Stimulated activated naive CD4-positive, alpha-beta T cell (primary cell): ENCODE measurements at regions not wholly inside any gene's neighbourhood (a gene's known extent, or its start where the extent isn't known, plus 50 kb on each side); places are given as distances from the start of the nearest gene placed in this dataset.
"Not testable (repeated sequence)": the region's sequence is repeated elsewhere in the genome, so short reads cannot be mapped to it uniquely, and the experiment has no call there.

Experiments used
- DNase-seq, 6 experiments: peaks; one replicate each; lab custom pipeline; 2025; lab: John Stamatoyannopoulos, UW

DNA sequence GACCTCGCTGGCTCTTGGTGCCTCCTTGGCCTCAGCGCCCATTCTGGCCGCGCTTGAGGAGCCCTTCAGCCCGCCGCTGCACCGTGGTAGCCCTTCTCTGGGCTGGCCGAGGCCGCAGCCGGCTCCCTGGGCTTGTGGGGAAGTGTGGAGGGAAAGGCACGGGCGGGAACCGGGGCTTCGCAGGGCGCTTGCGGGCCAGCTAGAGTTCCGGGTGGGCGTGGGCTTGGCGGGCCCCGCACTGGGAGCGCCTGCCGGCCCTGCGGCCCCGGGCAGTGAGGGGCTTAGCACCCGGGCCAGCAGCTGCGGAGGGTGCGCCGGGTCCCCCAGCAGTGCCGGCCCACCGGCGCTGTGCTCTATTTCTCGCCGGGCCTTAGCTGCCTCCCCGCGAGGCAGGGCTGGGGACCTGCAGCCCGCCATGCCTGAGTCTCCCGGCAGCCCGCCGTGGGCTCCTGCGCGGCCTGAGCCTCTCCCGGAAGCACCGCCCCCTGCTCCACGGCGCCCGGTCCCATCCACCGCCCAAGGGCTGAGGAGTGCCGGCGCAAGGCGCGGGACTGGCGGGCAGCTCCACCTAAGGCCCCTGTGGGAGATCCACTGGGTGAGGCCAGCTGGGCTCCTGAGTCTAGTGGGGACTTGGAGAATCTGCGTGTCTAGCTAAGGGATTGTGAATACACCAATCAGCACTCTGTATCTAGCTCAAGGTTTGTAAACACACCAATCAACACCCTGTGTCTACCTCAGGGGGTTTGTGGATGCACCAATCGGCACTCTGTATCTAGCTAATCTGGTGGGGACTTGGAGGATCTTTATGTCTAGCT is 141.1 kb downstream of the SLCO4C1 start:
- peak in 3 of 6 experiments; percentile 7 to 15 (median 10) for DNase-seq

DNA sequence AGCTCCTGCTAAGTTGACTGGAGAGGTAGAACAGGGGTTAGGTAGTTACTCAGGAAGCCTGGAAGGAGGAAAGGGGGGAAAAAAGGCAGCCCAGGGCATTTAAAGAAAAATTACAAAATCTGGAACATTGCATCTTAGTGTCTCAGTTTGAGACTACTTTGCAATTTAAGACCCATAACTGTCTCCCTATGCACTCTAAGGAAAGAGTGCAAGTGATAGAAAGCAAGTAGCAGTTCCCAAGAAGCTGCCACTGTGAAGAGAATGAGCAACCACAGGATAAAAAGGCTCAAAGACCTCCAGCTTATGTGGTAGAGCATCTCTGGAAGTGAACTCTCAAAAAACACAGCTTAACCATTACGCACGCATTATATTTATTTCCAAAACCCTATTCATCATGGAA is 141.8 kb downstream of the SLCO4C1 start:
- no peak for DNase-seq

DNA sequence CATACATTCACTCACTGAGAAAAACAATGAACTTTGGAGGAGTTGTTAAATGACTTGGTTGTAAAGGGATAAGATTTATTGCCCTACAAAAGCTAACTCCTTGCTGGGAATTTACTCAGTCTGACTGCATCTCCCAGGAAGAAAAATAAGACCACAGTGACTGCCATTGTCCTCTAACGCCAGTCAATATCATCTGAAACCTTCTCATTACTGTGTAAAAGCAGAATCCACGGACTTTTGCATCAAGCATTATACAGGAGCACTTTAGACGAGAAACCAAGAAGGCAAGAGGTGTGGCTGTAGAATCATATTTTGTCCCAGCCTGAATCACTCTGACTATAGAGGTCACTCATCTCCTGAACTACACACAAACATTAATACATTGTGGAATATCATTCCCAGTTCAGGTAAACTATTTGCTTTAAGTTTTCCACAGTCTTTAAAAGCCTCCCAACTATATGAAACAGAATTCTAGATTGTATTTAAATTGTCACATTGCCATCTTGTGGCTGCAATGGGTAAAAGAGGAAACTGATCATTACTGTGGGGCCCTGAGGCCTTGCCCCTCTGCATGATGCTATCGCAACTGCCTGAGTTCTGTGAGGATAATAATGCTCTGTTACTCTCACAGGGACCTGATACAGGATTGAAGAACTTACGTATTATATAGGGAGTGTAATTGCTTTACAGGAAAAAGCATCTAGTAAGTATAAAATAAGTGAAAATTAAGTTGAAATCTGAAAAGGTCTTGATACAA is 142.9 kb downstream of the SLCO4C1 start:
- peak in 1 of 6 experiments; percentile 5 for DNase-seq

DNA sequence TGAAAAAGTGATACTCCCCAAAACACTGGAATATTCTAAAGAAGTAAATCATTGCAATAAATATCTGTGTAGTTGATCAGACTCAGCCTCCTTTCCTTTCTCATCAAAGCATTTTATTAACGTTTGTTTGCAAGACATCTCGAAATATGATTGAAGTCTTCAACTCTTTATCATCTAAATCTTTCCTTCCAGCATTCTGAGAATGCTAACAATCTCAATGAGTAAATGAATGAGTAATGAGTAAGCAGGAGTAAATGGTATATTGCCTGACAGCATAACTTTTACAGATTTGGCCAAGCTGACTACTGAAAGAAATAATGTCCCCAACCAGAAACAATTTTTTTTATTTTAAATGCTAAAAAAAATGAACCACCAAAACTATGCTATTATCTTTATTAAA is 157.1 kb downstream of the SLCO4C1 start:
- no peak for DNase-seq

DNA sequence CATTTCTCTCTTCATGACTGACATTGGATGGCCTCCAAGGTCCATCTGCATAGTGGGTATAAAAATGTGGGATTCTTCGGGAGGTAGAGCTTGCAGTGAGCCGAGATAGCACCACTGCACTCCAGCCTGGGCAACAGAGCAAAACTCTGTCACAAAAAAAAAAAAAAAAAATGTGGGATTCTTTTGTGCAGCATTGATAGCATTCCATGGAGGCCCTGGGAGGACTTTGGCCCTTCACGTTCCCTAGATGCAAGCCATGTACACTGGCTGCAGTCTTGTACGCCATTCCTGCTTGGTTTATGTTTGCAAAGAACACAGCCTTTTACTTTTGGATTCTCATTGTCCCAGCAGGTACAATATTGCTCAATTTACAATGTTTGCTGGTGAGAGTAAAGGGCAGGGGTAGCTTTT is 157.8 kb downstream of the SLCO4C1 start:
- no peak for DNase-seq

DNA sequence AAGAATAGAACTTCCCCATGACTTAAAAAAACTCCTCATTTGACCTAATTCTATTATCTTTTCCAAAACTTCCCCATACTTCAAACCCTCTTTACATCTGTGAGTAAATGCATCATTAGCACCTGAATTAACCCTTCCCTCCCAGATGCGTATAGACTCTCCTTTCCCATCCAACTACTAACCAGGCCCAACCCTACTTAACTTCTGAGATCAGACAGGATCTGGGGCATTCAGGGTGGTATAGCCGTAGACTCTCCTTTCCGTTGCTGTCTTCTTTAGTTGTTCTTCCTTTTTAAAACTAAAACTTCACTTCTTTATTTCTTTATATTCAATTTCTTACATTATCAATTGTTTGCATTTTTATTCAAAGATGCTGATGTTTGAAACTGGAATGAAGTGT is 165.2 kb downstream of the SLCO4C1 start:
- DNase-seq = no peak

DNA sequence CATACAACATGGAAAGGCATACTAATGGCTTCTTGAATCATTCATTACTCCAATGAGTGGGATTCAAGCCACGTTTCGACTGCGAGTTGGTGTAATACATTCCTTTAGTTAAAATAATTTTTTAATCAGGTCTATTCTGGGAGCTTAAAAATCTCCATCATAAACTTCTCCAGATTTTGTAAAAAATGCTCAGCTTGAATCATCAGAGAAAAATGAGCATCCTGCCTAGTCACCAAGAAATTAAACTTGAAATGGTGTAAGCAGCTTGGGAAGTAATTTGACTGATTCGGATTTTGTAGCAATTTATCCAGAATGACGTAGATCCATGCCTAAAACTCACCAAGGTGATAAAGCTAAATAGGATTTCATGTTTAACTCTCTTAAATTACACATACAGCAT is 165.7 kb downstream of the SLCO4C1 start:
- no peak for DNase-seq

DNA sequence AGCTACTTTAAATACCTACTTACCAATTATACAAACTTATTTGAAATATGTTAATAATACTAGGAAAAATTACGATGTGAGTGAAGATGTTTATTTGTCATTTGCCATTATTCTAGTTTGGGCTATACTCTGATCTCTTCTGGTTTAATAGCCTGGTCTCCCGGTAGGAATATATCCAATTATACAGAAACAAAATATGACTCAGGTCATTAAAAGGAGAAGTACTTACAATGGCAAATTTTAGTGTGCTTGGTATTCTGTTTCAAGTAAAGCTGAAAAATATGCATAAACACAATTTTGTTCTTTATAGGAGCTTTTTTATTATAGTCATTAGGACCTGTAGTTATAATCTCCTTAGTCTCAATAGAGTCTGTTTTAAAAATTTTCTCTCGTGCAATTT is 176.8 kb downstream of the SLCO4C1 start:
- DNase-seq = no peak

DNA sequence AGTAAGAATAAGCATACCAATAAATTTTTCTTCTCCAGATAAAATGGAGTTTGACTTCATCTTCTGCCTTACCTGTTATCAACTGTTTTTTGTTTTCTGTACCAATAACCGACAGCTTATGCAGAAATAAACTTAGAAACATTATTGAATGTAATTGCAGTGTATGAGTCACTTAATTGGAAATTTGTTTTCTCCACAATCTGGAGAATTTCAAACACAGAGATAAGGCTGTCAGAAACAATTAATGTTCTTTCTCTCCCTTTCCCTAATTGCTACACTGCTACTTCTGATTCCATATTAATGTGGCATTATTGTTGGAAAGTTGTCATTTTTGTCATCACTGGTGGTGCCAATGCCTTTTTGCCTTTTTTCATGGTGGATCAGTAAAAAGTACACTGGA is 180.3 kb downstream of the SLCO4C1 start:
- no peak for DNase-seq

DNA sequence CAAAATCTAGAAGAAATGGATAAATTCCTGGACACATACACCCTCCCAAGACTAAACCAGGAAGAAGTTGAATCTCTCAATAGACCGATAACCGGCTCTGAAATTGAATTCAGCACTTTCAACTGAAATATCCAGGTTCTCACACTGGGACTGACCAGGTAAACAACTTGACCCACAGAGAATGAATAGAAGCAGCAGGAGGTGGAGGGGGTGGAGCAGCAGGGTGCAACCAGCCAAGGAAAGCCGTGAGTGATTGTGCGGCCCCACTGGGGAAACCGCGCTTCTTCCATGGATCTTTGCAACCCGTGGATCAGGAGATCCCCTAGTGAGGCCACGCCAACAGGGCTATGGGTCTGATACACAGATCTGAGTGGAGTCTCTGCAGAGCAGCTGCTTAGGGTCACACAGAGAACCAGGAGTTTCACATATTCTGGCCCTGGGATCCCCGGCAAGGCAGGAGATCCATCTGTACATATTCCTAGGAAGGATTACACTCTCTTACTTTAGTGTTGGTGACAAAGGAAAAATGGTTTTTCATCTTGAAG is 181.5 kb downstream of the SLCO4C1 start:
- DNase-seq = no peak

DNA sequence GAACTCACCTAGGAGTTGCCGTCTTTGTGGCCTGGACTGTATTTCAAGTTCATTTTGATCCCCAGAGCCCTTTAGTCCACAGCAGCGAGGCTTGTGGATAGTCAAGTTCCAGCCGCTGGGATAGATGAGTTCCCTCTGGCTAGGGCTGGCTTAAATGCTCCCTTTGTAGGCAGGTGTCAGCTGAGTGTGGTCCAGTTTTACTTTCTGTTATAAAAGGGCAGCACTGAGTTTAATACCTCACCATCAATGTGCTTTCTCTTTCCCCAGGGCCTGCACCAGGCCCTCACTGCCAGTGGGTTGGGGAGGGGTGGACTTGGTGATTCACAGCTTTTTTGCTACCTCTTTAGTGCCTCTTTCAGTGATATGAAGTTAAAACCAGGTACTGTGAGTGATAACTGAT is 188.2 kb downstream of the SLCO4C1 start:
- DNase-seq = no peak

DNA sequence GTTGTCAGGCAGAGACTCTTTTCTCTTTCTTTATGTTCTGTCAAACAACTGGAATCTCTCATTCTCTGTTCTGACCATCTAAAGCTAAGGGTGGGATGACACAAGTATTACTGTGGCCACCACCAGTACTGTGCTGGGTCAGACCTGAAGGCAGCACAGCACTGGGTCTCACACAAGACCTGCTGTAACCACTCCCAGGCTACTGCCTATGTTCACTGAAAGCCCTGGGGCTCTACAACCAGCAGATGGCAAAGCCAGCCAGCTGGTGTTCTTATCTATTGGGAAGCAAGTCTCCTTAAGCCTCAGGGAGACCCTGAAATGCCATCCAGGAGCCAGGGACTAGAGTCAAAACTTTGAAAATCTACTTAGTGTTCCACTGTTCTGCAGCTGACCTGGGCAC is 189.5 kb downstream of the SLCO4C1 start:
- DNase-seq = no peak

DNA sequence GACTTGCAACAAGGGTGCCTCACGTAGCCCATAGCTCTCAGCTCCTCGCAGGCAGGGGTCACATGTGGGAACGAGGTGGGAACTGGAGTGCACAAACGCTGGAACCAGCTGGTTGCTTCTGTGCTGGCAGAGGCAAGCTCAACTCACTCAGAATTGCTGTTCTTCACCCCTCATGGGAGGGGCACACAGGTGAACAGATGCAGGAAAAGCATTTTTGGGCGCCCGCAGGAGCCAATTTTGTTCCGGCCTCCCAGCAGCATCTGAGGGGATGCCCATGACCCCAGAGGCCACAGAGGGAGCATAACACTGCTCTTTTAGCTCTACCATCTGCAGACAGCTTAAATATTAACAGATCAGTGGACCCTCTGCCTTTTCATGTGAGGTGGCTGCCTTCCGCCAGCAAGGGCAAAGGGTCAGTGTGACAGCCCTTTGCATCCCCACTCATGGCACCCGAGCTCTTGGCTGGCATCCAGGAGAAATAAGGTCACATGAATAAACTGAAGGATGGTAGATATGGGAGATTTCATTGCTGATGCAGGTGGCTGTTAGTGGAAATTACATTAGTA is 196.2 kb downstream of the SLCO4C1 start:
- no peak for DNase-seq

DNA sequence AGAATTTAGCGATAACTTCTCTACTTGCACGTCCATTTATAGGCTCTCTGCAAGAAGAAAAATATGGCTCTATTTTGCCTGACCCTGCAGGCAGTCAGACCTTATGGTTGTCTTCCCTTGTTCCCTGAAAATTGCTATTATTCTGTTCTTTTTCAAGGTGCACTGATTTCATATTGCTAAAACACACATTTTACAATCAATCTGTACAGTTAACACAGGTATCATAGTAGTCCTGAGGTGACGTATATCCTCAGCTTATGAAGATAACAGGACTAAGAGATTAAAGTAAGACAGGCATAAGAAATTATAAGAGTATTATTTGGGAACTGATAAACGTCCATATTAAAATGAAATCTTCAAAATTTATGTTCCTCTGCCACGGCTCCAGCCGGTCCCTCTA is 197.0 kb downstream of the SLCO4C1 start:
- DNase-seq = not testable (repeated sequence)

DNA sequence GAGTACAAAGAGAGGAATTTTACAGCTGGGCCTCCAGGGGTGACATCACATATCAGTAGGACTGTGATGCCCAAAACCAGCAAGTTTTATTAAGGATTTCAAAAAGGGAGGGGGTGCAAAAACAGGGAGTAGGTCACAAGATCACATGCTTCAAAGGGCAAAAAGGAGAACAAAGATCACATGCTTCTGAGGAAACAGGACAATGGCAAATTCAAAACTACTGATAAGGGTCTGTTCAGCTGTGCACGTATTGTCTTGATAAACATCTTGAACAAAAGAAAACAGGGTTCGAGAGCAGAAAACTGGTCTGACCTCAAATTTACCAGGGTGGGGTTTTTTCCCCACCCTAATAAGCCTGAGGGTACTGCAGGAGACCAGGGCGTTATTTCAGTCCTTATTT is 197.5 kb downstream of the SLCO4C1 start:
- not testable (repeated sequence) for DNase-seq

DNA sequence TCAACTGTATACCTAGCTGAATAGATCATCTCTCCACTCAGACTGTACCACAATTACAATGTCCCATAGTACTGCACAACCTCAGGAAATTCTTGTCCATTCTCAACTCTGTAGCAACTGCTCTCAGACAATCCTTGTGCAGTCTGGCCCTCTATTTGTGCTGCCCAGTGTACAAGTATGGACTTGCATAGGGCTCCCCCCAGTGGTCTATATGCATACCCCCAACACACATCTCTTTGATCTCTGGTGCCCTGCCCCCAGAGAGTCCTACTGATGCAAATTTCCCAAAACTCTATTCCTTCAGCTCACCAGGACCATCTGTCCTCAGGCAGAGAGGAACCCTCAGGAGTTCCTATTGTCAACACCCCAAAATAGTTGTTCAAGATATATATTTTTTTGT is 205.3 kb downstream of the SLCO4C1 start:
- DNase-seq = no peak

DNA sequence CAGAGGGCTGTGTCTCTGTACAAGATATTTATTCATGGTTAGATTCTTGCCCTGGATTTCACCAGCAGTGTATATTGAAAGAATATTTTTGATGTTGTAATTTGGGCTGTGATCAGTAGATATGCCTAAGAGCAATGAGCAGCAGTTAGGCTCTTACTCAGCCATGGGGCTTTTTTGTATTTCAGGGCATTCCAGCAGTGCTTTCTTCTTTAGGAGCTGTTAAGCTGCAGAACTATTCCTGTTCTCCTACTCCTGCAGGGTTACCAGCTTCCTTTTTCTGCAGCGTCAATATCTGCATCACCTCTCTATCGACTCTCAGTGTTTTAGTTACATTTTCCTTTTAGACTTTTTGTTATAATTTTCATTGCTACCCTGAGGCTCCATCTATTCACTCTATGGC is 206.2 kb downstream of the SLCO4C1 start:
- DNase-seq = no peak

DNA sequence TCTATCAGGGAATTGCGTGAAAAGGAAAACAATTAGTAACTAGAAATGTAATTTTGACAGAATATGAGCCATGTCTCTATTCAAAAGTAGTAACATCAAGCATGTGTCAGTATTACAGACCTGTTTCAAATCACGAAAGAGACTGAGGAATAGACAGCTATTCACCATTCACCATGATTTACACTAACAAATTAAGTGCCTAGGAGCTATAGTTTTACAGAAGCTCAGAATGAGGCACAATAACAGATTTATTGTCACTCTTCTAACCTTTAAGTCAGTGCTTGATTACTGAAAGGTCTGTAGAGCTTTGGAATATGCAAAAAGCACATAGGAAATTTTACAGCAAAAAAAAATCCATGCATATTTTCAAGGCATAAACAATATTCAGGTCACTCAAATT is 208.2 kb downstream of the SLCO4C1 start:
- DNase-seq = no peak

DNA sequence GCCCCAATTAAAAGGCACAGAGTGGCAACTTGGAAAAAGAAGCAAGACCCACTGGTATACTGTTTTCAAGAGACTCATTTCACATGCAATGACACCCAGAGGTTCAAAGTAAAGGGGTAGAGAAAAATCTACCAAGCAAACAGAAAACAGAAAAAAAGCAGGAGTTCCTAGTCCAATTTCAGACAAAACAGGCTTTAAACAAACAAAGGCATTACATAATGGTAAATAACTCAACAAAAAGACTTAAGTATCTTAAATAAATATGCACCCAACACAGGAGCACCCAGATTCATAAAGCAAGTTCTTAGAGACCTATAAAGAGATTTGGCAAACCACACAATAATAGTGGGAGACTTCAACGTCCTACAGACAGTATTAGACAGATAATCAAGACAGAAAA is 215.8 kb downstream of the SLCO4C1 start:
- DNase-seq = no peak

DNA sequence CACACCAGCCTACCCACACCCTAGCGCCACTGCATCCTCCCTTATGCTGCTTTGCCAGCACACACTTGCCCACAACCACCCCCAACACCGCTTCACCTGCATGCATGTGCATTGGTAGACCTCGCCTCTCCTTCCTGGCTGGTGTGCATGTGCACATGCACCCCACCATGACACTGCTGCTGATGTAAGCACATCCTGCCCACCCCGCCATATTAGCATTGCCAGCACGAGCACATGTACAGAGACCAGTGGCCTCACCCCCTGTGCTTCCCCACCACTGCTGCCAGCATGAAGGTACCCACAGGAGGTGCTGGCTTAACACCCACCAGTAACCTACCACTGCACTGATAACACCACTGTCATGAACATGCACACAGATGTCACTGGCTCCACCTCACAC is 218.2 kb downstream of the SLCO4C1 start:
- DNase-seq = no peak

DNA sequence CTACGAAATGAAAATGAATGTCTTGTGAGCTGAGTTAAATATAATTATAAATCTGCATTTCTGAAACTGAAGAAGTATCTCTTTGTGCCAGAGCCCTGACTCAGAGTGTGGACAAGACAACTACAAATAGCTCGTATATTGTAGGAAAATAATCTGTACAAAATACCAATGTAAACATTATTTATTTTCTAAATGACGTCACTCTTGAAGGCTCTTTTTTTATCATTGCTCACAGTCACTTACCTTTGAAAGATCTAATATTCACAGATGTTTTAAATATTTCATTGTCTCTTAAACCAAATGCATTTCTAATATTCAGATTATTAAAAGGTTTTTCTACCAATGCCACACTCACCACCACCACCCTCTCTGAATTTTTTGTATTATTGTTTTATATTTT is 226.1 kb downstream of the SLCO4C1 start:
- no peak for DNase-seq

DNA sequence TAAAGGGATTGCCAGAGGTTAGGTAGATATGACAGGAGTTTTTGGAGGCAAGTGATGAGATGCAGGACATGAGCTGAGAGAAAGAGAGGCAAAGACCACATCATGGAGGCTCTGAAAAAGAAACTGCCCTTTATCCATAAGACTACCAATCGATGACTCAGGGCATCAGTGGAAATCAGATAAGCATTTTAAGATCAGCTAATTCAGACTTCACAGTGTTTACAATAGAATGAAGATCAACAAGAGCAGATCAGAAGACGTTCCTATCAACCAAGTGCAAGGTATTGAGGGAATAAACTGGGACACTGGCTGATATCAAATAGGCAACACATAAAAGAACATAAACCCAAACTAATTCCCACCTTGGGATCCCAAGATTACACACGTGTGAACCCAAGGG is 227.2 kb downstream of the SLCO4C1 start:
- DNase-seq = no peak

DNA sequence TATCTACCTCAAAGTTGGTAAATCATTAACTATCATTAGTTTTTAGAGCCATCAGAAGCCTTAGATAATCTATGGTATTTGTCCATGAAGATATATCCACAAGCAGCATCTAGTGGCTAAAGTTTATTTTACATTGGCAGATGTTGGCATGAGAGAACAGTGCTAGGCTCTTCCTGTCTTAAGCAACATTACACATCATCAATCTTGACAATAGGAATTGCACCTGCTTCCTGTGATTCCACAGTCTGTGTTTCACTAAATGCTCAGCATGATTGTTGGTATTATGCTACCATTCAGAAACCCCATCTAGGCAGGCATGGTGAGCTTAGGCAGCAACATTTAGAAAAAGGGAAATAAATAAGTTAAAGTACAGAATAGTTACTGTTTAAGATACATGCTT is 246.6 kb downstream of the SLCO4C1 start:
- no peak for DNase-seq
